ENCODE measurements at regions not wholly inside any gene's neighbourhood (a gene's known extent, or its start where the extent isn't known, plus 50 kb on each side); places are given as distances from the start of the nearest gene placed in this dataset.

- DNase-seq, result no peak
Observed at GRCh38 chr20:57059055-57059596, 207.3 kb downstream of the BMP7 start.

GRCh38 chr20:57060407-57061050 lies 205.9 kb downstream of the BMP7 start:
- DNase-seq, result no peak

GRCh38 chr20:57061051-57061900 lies 205.2 kb downstream of the BMP7 start:
- peak; percentile 35 for DNase-seq

- no peak for DNase-seq
Observed at GRCh38 chr20:57062241-57062640, 204.2 kb downstream of the BMP7 start.

GRCh38 chr20:57062696-57063270 lies 203.7 kb downstream of the BMP7 start:
- DNase-seq, result no peak

GRCh38 chr20:57064836-57065235 lies 201.6 kb downstream of the BMP7 start:
- DNase-seq, result no peak

GRCh38 chr20:57065646-57066045 lies 200.8 kb downstream of the BMP7 start:
- no peak for DNase-seq

GRCh38 chr20:57066126-57066900 lies 200.1 kb downstream of the BMP7 start:
- no peak for DNase-seq

GRCh38 chr20:57069442-57069841 lies 197.0 kb downstream of the BMP7 start:
- DNase-seq, result no peak

GRCh38 chr20:57070296-57070695 lies 196.1 kb downstream of the BMP7 start:
- DNase-seq, result no peak

- no peak for DNase-seq
Observed at GRCh38 chr20:57071283-57071731, 195.1 kb downstream of the BMP7 start.

- DNase-seq, result no peak
Observed at GRCh38 chr20:57071954-57072583, 194.4 kb downstream of the BMP7 start.

- DNase-seq, result no peak
Observed at GRCh38 chr20:57073402-57073801, 193.0 kb downstream of the BMP7 start.

- no peak for DNase-seq
Observed at GRCh38 chr20:57074386-57074785, 192.1 kb downstream of the BMP7 start.

- DNase-seq, result no peak
Observed at GRCh38 chr20:57075181-57075580, 191.3 kb downstream of the BMP7 start.

- no peak for DNase-seq
Observed at GRCh38 chr20:57075603-57076002, 190.8 kb downstream of the BMP7 start.

- no peak for DNase-seq
Observed at GRCh38 chr20:57076152-57076652, 190.2 kb downstream of the BMP7 start.

GRCh38 chr20:57076951-57077350 lies 189.5 kb downstream of the BMP7 start:
- no peak for DNase-seq

GRCh38 chr20:57078116-57078515 lies 188.3 kb downstream of the BMP7 start:
- DNase-seq, result no peak

GRCh38 chr20:57079031-57080005 lies 187.1 kb downstream of the BMP7 start:
- no peak for DNase-seq

Measured in muscle of arm (tissue), 1 donor.